GM12872 (cell line): ENCODE measurements at regions not wholly inside any gene's neighbourhood (a gene's known extent, or its start where the extent isn't known, plus 50 kb on each side); places are given as distances from the start of the nearest gene placed in this dataset.

Experiments
- CTCF ChIP-seq: IDR thresholded peaks from 3 replicates; pipeline ENCODE4 v1.5.1; 2011; ENCODE audit warnings: low read depth, mild to moderate bottlenecking, low read length, moderate library complexity; ENCODE audit not compliant: insufficient read depth

GRCh38 chr11:45087086-45087899 lies 59.1 kb upstream of the PRDM11 start:
- no peak for TF ChIP-seq CTCF

- no peak for TF ChIP-seq CTCF
These were observed 58.6 kb upstream of the PRDM11 start for GRCh38 chr11:45087900-45088160.

GRCh38 chr11:45089251-45089650 lies 57.2 kb upstream of the PRDM11 start:
- TF ChIP-seq CTCF, result no peak

- no peak for TF ChIP-seq CTCF
These were observed 56.6 kb upstream of the PRDM11 start for GRCh38 chr11:45089676-45090499.

GRCh38 chr11:45090607-45091006 lies 55.8 kb upstream of the PRDM11 start:
- TF ChIP-seq CTCF, result no peak

- TF ChIP-seq CTCF, result no peak
These were observed 54.7 kb upstream of the PRDM11 start for GRCh38 chr11:45091563-45092403.

- no peak for TF ChIP-seq CTCF
These were observed 54.0 kb upstream of the PRDM11 start for GRCh38 chr11:45092404-45092785.
